Heart left ventricle (tissue), 16 donors: ENCODE measurements at regions not wholly inside any gene's neighbourhood (a gene's known extent, or its start where the extent isn't known, plus 50 kb on each side); places are given as distances from the start of the nearest gene placed in this dataset.

Source experiments
- ATAC-seq, 4 donors: fragments of 200-7000 bp; cut with Tn5 transposase; one replicate each; pipeline ENCODE4 v1.9.1; 2020 to 2022; ENCODE audit warnings: moderate library complexity in 4 of 4, mild to moderate bottlenecking in 3 of 4, moderate number of reproducible peaks in 1 of 4
- DNase-seq, 5 donors: peaks; one replicate each; pipeline ENCODE4 v3.0.0-alpha.2; 2020
- H3K27ac ChIP-seq, 12 donors: fragments of 200-600 bp; sonication (generic) in 4 of 12; one replicate each; pipeline versions ENCODE4 v1.5.0 to v1.8.0; 2016 to 2022; ENCODE audit warnings: mild to moderate bottlenecking in 2 of 12
- H3K27me3 ChIP-seq, 9 donors: fragments of 200-600 bp; sonication (generic) in 2 of 9; one replicate each; pipeline versions ENCODE4 v1.5.1 to v1.8.0; 2016 to 2022; ENCODE audit warnings: mild to moderate bottlenecking in 3 of 9
- H3K36me3 ChIP-seq, 9 donors: fragments of 200-600 bp; sonication (generic) in 2 of 9; one replicate each; pipeline versions ENCODE4 v1.5.0 to v1.8.0; 2018 to 2022; ENCODE audit warnings: mild to moderate bottlenecking in 2 of 9
- H3K4me1 ChIP-seq, 12 donors: fragments of 200-600 bp; sonication (generic) in 4 of 12; one replicate each; pipeline versions ENCODE4 v1.5.0 to v1.8.0; 2016 to 2022; ENCODE audit warnings: mild to moderate bottlenecking in 3 of 12
- H3K4me3 ChIP-seq, 12 donors: fragments of 200-600 bp; sonication (generic) in 4 of 12; one replicate each; pipeline versions ENCODE4 v1.5.0 to v1.8.0; 2017 to 2022; ENCODE audit warnings: mild to moderate bottlenecking in 9 of 12, moderate library complexity in 4 of 12
- H3K9me3 ChIP-seq, 12 donors: fragments of 200-600 bp; sonication (generic) in 4 of 12; one replicate each; pipeline versions ENCODE4 v1.5.0 to v1.8.0; 2016 to 2022; ENCODE audit warnings: mild to moderate bottlenecking in 1 of 12
- CTCF ChIP-seq, 12 donors: fragments of 200-600 bp; sonication (generic) in 4 of 12; IDR thresholded peaks; one replicate each; pipeline versions ENCODE4 v1.5.0 to v1.8.0; 2018 to 2022; ENCODE audit warnings: antibody characterized with exemption in 12 of 12, mild to moderate bottlenecking in 5 of 12
- POLR2A ChIP-seq, 2 donors: fragments of 450-650 bp; IDR thresholded peaks; one replicate each; pipeline ENCODE4 v1.6.1; 2017; ENCODE audit warnings: antibody characterized with exemption in 2 of 2, mild to moderate bottlenecking in 2 of 2, moderate library complexity in 2 of 2
- WGBS, 4 donors: extraction: QIAGEN DNeasy Blood & Tissue Kit in 2 of 4; methylation state at CpG; one replicate each; pipeline versions ENCODE4 v1.1.5 to v1.1.7; 2013 to 2018; 5-methylcytosine and 5-hydroxymethylcytosine counted together
- intact Hi-C, 10 donors: fragments of 100-400 bp; cut with DNase I; formaldehyde crosslinking; loops; one replicate each; pipeline versions ENCODE4 v1.11.1 to v1.14.2; 2022
- donor health status: ischemic (EF 13 %, LVEDD 7.1; RV severe dilation, severe dysfunction).
- donor health status: healthy with polysubstance abuse.
- donor health status: DM: no; HTN: yes; CAD: no.
- donor health status: DM: no; HTN: no; CAD: no.
- donor health status: ischemic (EF 25% LVEDD 6.9; RV normal size, moderate dysfunction).
- donor health status: ischemic (EF 25% LVEDD 5.7; RV mildly dilated, moderate dysfunction).
- donor health status: healthy.
- donor health status: DM: yes; HTN: yes; CAD: no.
- donor health status: ischemic (EF 35%, LVEDD 5.7; RV mildly dilated, moderate dysfunction).
- donor health status: nonischemic (EF 11% LVEDD 7.7; RV severe dilation, severe dysfunction).
- donor health status: DM: yes; HTN: yes; CAD: no.
- donor health status: PGD.
- donor health status: ischemic (EF 29% LVEDD 5.4; RV normal size, mild dysfunction).
- donor health status: nonischemic (EF 23%, LVEDD 6.1; RV moderate dilation, normal function).

GRCh38 chr4:126346654-126347053, 1031.9 kb downstream of the FAT4 start:
- Histone ChIP-seq H3K4me3 (no peak overlapping the region), H3K4me1 (no peaks in the 10 kb centered on the region), H3K27me3 (no peaks in the 10 kb centered on the region), H3K9me3 (no peaks in the 10 kb centered on the region), H3K36me3 (no peaks in the 10 kb centered on the region), H3K27ac (no peak overlapping the region)
- no peak for DNase-seq
- intact Hi-C loops = no loop called here
- WGBS, 4 donors = 62 to 71% (median 68%) methylated on average over 2 of the region's 2 CpGs
- no peak for TF ChIP-seq POLR2A (IDR thresholded peaks at IDR 0.05)
- TF ChIP-seq CTCF (IDR thresholded peaks at IDR 0.05) = no peak
- no peak for ATAC-seq

- Histone ChIP-seq H3K4me1 (no peaks in the 10 kb centered on the region), H3K27ac (no peak overlapping the region), H3K9me3 (no peaks in the 10 kb centered on the region), H3K27me3 (no peaks in the 10 kb centered on the region), H3K36me3 (no peaks in the 10 kb centered on the region), H3K4me3 (no peak overlapping the region)
- intact Hi-C loops = no loop called here
- TF ChIP-seq CTCF (IDR thresholded peaks at IDR 0.05) (no peak), POLR2A (IDR thresholded peaks at IDR 0.05) (no peak)
- DNase-seq (no peak), ATAC-seq (no peak)
- WGBS, 4 donors = 76 to 88% (median 86%) methylated on average over 3 of the region's 3 CpGs
These were observed 1040.0 kb downstream of the FAT4 start for GRCh38 chr4:126354784-126355183.

GRCh38 chr4:126358041-126358440, 1043.3 kb downstream of the FAT4 start:
- no peak overlapping the region for H3K4me3 ChIP-seq
- H3K9me3 ChIP-seq = no peaks in the 10 kb centered on the region
- 84 to 97% (median 94%) methylated on average over 2 of the region's 2 CpGs for WGBS, 4 donors
- no peak for DNase-seq
- H3K36me3 ChIP-seq = no peaks in the 10 kb centered on the region
- ATAC-seq = no peak
- TF ChIP-seq CTCF (IDR thresholded peaks at IDR 0.05) = no peak
- no peak for TF ChIP-seq POLR2A (IDR thresholded peaks at IDR 0.05)
- no peaks in the 10 kb centered on the region for H3K27me3 ChIP-seq
- H3K27ac ChIP-seq = no peak overlapping the region
- intact Hi-C loops = no loop called here
- no peaks in the 10 kb centered on the region for H3K4me1 ChIP-seq

GRCh38 chr4:126361287-126361686, 1046.5 kb downstream of the FAT4 start:
- TF ChIP-seq CTCF (IDR thresholded peaks at IDR 0.05) (no peak), POLR2A (IDR thresholded peaks at IDR 0.05) (no peak)
- H3K36me3 ChIP-seq = no peaks in the 10 kb centered on the region
- intact Hi-C loops = no loop called here
- H3K27me3 ChIP-seq = no peaks in the 10 kb centered on the region
- H3K4me1 ChIP-seq = no peaks in the 10 kb centered on the region
- no peak overlapping the region for H3K4me3 ChIP-seq
- WGBS, 4 donors = 69 to 79% (median 73%) methylated on average over 3 to 4 of the region's 4 CpGs
- ATAC-seq = no peak
- no peak overlapping the region for H3K27ac ChIP-seq
- H3K9me3 ChIP-seq = no peaks in the 10 kb centered on the region
- DNase-seq = no peak
